Gastrocnemius medialis (tissue), 4 donors: ENCODE measurements at regions not wholly inside any gene's neighbourhood (a gene's known extent, or its start where the extent isn't known, plus 50 kb on each side); places are given as distances from the start of the nearest gene placed in this dataset.

Experiments
- CTCF ChIP-seq, 5 experiments: fragments of 450-650 bp in 3 of 5; fragments of 200-600 bp in 2 of 5; sonication (generic) in 2 of 5; IDR thresholded peaks in 4 of 5; conservative IDR thresholded peaks in 1 of 5; 1 replicate in 4 of 5; 2 replicates in 1 of 5; pipeline ENCODE4 v1.5.1; 2016 to 2019; ENCODE audit warnings: antibody characterized with exemption in 5 of 5, mild to moderate bottlenecking in 3 of 5, moderate library complexity in 3 of 5
- POLR2A ChIP-seq, 2 donors: fragments of 450-650 bp; IDR thresholded peaks; one replicate each; pipeline ENCODE4 v1.6.1; 2017; ENCODE audit warnings: antibody characterized with exemption in 2 of 2, mild to moderate bottlenecking in 2 of 2, moderate library complexity in 2 of 2

- TF ChIP-seq POLR2A (IDR thresholded peaks at IDR 0.05): no peak
- TF ChIP-seq CTCF (IDR thresholded peaks at IDR 0.05 in 4 of 5, conservative IDR thresholded peaks at IDR 0.05 in 1 of 5): no peak
These were observed 73.9 kb upstream of the TNFSF4 start for GRCh38 chr1:173280899-173281660.
